ENCODE measurements at regions not wholly inside any gene's neighbourhood (a gene's known extent, or its start where the extent isn't known, plus 50 kb on each side); places are given as distances from the start of the nearest gene placed in this dataset.
"Not testable (repeated sequence)": the region's sequence is repeated elsewhere in the genome, so short reads cannot be mapped to it uniquely, and the experiment has no call there.

DNA sequence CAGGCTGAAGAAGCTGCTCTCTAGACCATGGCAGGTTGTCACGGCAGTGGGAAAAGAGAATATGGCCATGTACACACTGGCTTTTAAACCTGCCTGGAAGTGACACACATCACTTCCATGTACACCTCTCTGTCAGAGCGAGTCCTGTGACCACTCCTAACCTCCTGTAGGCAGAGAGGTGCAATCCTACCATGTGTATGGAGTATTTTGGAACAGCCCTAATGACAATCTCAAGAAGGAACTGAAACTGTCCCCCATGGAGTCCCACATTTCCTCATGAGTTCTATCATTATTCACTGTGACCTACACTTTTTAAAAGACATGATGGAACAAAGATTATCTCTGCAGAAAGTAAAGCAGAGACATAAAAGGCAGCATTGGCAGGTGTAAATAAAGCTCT, 153.4 kb upstream of the PFN2 start:
- Histone ChIP-seq H3K9me3 (no peaks in the 10 kb centered on the region), H3K4me3 (no peak overlapping the region), H3K27me3 (no peaks in the 10 kb centered on the region), H3K36me3 (no peaks in the 10 kb centered on the region), H3K27ac (no peak overlapping the region), H3K4me1 (no peaks in the 10 kb centered on the region)
- intact Hi-C loops (cut with DNase I): no loop called here
- 59% methylated on average over 2 of the region's 2 CpGs for WGBS (ENCODE audit: insufficient coverage, low coverage, low lambda C conversion rate, missing lambda C conversion rate)
- TF ChIP-seq, protein P1, sequence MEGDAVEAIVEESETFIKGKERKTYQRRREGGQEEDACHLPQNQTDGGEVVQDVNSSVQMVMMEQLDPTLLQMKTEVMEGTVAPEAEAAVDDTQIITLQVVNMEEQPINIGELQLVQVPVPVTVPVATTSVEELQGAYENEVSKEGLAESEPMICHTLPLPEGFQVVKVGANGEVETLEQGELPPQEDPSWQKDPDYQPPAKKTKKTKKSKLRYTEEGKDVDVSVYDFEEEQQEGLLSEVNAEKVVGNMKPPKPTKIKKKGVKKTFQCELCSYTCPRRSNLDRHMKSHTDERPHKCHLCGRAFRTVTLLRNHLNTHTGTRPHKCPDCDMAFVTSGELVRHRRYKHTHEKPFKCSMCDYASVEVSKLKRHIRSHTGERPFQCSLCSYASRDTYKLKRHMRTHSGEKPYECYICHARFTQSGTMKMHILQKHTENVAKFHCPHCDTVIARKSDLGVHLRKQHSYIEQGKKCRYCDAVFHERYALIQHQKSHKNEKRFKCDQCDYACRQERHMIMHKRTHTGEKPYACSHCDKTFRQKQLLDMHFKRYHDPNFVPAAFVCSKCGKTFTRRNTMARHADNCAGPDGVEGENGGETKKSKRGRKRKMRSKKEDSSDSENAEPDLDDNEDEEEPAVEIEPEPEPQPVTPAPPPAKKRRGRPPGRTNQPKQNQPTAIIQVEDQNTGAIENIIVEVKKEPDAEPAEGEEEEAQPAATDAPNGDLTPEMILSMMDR (IDR thresholded peaks at IDR 0.05): no peak
- no peak for TF ChIP-seq POLR2A (IDR thresholded peaks at IDR 0.05)
- DNase-seq: no peak
- no peak for ATAC-seq

DNA sequence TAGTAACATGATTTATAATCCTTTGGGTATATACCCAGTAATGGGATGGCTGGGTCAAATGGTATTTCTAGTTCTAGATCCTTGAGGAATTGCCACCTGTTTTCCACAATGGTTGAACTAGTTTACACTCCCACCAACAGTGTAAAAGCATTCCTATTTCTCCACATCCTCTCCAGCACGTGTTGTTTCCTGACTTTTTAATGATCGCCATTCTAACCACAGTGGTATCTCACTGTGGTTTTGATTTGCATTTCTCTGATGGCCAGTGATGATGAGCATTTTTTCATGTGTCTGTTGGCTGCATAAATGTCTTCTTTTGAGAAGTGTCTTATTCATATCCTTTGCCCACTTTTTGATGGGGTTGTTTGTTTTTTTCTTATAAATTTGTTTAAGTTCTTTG, 152.6 kb upstream of the PFN2 start:
- DNase-seq; H3K36me3 ChIP-seq; intact Hi-C loops (cut with DNase I); H3K27me3 ChIP-seq; H3K4me1 ChIP-seq; H3K4me3 ChIP-seq; ATAC-seq; H3K27ac ChIP-seq; H3K9me3 ChIP-seq: not testable (repeated sequence)
- 39% methylated on average over 2 of the region's 2 CpGs for WGBS (ENCODE audit: insufficient coverage, low coverage, low lambda C conversion rate, missing lambda C conversion rate)

DNA sequence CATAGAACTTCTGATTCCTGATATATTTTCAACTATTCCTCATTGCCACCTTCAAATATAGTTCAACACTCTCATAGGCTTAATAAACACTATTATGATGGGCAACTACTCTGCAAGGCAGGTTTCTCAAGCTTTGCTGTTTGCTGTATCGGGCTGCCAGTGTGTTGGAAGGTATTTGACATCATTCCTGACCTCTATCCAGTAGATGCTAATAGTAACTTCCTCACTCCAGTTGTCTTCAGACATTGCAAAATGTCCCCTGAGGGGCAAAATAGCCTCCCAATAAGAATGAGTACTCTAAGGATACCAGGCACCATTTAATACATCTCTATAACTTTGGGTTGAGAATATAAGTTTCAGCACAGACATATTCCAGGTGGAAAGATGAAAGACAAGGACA, 147.5 kb upstream of the PFN2 start:
- Histone ChIP-seq H3K36me3 (no peaks in the 10 kb centered on the region), H3K27me3 (no peaks in the 10 kb centered on the region), H3K27ac (no peak overlapping the region), H3K4me1 (no peaks in the 10 kb centered on the region), H3K4me3 (no peak overlapping the region), H3K9me3 (no peaks in the 10 kb centered on the region)
- no peak for ATAC-seq
- TF ChIP-seq POLR2A (IDR thresholded peaks at IDR 0.05): no peak
- TF ChIP-seq, protein P1 (IDR thresholded peaks at IDR 0.05): no peak
- 67% methylated on average over 1 of the region's 1 CpG for WGBS (ENCODE audit: insufficient coverage, low coverage, low lambda C conversion rate, missing lambda C conversion rate)
- DNase-seq: no peak
- intact Hi-C loops (cut with DNase I): no loop called here

DNA sequence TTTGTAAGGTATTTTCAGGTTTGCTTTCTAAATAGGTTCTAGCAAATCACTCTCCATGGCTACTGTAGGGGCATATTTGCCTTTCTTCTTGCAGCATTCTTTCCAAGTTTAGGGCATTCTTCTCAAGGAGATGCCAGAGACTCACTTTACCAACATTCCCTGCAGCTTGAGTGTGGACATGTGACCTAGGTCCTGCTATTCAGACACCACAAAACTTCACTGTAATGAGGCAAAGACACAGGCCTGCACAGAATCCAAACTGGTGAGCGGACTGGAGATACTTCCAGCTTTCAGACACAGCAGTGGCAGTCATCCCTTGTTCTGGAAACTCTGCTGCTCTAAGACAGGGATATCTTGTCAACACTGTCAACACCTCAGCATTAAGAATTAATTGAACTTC, 146.4 kb upstream of the PFN2 start:
- no peaks in the 10 kb centered on the region for H3K36me3 ChIP-seq
- TF ChIP-seq, protein P1 (IDR thresholded peaks at IDR 0.05): no peak
- no peak for TF ChIP-seq POLR2A (IDR thresholded peaks at IDR 0.05)
- 88% methylated on average over 1 of the region's 1 CpG for WGBS (ENCODE audit: insufficient coverage, low coverage, low lambda C conversion rate, missing lambda C conversion rate)
- H3K4me1 ChIP-seq: no peaks in the 10 kb centered on the region
- intact Hi-C loops (cut with DNase I): no loop called here
- DNase-seq (no peak), ATAC-seq (no peak)
- no peaks in the 10 kb centered on the region for H3K9me3 ChIP-seq
- H3K4me3 ChIP-seq: no peak overlapping the region
- H3K27me3 ChIP-seq: no peaks in the 10 kb centered on the region
- no peak overlapping the region for H3K27ac ChIP-seq

DNA sequence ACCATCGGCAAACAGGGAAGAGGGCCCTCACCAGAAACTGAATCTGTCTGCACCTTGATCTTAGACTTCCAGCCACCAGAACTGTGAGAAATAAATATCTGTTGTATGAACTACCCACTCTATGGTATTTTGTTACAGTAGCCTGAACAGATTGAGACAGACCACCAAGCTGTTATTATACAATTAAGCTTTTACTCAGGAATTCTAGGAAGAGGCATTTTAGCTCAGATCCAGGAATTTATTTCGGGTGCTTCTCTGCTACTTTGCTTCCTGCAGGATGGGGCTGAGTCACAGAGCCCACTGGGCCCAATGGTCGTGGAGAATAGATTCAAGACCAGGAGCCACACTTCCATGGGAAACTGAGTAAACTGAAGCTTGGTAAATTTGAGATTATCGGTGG, 145.5 kb upstream of the PFN2 start:
- Histone ChIP-seq H3K4me3 (no peak overlapping the region), H3K9me3 (no peaks in the 10 kb centered on the region), H3K27me3 (no peaks in the 10 kb centered on the region), H3K36me3 (no peaks in the 10 kb centered on the region), H3K4me1 (no peaks in the 10 kb centered on the region), H3K27ac (no peak overlapping the region)
- ATAC-seq (no peak), DNase-seq (no peak)
- 49% methylated on average over 4 of the region's 4 CpGs for WGBS (ENCODE audit: insufficient coverage, low coverage, low lambda C conversion rate, missing lambda C conversion rate)
- TF ChIP-seq POLR2A (IDR thresholded peaks at IDR 0.05): no peak
- TF ChIP-seq, protein P1 (IDR thresholded peaks at IDR 0.05): no peak
- intact Hi-C loops (cut with DNase I): no loop called here
